HG03439 (cell line): ENCODE measurements at regions not wholly inside any gene's neighbourhood (a gene's known extent, or its start where the extent isn't known, plus 50 kb on each side); places are given as distances from the start of the nearest gene placed in this dataset.

Experiments
- ATAC-seq: cut with Tn5 transposase; IDR thresholded peaks from one replicate; pipeline ENCODE4 v1.9.1; 2021; ENCODE audit warnings: mild to moderate bottlenecking, moderate library complexity; ENCODE audit not compliant: unreplicated experiment

DNA sequence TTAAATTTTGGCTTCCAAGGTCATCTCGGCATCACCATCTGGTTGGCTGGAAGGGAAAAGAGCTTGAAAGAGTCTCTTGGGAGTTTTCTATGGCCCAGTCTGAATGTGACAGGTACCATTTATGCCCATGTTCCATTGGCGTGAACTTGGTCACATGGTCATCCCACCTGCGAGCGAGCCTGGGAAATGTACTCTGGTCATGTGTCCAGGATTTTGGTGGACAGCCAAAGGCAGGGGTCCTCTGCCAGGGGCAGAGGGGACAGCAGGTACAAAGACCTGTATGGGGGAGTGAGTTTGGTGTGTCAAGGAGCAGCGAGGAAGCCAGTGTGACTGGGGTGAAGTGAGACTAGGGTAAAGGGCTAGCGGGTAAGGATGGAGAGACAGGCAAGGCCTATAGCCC lies 112.6 kb downstream of the CDC5L start:
- no peak for ATAC-seq

DNA sequence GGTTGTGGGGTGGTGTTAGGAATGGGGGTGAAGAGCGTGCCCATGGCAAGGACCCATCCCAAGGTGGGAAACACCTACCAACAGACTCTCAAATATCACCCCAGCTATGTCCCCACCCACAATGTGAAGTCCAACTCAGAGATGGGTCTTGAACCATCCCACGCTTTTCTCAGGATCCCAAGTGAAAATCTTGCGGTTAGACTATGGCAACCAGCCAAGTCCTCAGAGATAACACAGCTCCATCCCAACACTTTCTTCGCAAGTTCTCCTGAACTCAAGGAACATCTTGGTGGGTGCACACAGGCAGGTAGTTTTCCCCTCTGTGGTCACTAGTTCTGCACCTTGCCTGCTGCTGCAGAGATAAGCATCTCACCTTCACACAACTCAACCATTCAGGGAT lies 116.0 kb downstream of the CDC5L start:
- no peak for ATAC-seq

DNA sequence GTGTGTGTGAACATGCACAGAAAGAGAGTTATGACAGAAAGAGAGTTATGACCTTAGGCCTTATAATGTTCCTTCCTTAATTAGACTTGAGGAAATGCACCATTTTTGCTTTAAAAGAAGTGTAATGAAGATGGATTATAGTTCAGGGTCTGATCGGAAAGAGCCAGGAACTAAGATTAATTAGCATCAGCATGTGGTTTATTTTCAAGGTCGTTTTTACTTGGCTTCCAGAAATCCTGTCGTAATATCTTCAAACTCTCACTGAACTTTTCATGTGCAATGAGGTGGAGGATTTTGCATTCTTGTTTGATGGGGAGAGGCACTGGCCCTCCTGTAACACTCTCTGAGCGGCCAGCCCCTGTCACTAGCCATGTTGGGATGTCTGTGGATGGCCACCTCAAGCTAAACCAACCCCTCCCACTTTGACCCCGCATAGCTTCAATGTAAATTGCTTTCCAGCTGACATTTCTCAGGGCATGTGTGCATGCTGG lies 116.8 kb downstream of the CDC5L start:
- ATAC-seq, result no peak

DNA sequence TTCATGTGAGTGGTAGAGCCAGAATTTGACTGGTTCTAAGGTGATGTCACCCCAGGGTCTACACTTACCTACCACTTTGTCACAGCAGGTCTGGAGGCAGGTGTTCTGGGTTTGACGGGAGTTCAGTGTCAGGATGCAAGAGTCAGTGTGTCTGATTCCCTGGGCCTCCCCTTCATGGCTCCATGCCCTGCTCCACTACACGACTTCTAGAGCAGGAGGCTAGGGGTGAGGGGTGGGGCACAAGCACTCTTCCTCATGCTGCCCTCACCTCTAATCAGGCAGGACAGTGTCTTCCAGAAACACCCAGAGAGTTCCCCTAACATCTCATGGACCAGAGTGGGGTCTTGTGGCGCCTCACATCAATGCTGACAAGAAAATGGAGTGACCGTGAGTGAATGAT lies 118.2 kb downstream of the CDC5L start:
- ATAC-seq, result no peak

DNA sequence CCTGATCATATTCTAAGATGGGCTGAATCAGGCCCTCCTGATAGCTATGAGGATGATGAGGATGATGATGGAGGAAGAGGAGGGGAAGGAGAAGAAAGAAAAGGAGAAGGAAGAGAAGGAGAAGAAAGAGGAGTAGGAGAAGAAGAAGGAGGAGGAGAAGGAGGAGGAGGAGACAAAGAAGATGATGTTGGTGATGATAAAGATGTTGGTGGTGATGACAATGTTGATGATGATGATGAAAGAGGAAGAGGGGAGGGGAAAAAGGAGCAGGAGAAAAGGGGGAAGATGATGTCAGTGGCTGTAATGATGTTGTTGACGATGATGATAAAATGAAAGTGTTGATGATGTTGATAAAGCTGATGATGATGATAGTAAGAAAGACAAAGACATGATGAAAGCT lies 119.5 kb downstream of the CDC5L start:
- no peak for ATAC-seq

DNA sequence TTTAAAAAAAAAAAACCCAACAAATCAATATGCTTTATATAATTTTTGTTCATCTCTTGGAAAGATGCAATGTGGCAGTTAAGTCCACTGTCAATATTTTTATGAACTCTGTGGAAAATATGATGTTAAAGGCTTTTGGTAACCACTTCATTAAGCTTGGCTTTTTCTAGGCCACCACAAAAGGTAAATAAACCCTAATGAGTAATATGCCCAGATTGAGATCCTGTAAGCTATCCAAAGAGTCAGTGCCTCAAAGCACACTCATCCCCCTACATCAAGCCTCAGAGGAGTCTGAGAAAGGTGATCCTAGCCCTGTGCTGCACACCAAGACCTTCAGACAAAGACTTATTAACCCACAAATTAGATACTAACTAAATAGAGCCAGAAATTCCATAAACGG lies 121.1 kb downstream of the CDC5L start:
- ATAC-seq, result no peak

DNA sequence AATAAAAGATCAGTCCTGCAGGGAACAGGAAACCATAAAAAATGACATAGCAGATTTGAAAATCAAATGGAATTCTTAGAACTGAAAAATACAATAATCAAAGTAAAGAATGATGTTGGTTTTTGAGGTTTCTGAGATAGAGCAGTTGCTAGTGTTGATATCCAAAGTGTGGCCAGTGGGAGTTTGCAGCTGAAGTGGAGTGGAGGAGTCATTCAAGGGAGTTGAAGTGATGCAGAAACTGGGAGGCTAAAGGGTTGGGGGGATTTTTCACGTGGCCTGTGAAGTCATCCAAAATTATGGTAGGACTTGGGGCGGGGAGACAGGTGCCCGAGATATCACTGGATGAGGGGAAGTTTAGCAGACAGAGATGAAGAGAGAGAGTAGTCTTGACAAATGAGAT lies 123.6 kb downstream of the CDC5L start:
- no peak for ATAC-seq

DNA sequence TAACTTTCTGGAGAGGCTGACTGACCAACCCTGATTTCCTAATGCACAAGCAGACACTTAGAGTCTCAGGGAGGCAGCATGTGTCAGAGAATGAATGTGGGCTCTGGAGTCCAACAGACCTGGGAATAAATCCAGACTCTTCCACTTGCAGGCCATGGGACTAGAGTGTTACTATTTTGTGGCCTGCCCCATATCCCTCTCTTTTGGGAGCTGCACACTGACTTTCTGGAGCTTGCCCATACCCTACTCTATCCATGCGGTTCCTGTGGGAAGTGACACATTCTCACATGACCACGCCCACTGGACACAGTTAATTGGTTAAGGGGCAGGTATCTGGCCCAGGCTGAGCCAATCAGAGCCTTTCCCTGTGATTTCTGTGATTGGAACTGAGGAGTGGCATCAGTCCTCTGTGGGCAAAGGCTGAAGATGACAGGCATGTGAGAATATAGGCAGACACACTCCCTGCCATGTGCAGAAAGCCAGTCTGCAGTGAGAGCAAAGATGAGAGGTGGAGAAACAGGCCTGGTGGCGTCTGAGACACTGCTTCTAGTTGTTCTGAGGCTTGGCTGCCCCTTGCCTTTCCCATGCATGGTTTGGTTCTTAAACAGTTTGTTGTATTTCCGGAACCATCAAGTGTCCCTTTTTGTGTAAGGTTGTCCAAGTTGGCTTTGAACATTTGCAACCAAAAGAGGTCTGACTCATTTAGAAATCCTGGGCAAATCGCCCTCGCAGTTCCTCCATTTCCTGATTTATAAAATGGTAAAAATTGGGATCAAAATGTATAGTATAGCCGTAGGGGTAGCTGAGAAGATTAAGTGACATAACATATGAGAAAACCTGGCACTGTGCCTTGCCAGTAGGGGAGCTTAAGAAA lies 125.6 kb downstream of the CDC5L start:
- ATAC-seq, result no peak

DNA sequence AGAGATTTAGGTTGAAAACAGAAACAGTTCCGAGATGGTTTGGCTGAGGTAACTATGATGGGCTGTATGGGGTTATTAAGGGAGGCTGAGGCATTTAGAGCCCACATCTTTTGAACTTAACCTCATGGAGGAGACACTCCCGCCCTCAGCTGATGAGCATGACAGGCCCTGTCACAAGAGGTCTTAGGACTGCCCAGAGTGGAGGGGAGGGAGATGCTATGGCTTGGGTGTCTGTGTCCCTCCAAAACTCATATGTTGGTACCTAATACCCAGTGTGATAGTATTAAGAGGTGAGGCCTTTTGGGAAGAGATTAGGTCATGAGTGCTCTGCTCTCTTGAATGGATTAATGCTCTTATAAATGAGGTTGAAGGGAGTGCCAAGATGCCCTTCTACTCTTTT lies 126.6 kb downstream of the CDC5L start:
- no peak for ATAC-seq

DNA sequence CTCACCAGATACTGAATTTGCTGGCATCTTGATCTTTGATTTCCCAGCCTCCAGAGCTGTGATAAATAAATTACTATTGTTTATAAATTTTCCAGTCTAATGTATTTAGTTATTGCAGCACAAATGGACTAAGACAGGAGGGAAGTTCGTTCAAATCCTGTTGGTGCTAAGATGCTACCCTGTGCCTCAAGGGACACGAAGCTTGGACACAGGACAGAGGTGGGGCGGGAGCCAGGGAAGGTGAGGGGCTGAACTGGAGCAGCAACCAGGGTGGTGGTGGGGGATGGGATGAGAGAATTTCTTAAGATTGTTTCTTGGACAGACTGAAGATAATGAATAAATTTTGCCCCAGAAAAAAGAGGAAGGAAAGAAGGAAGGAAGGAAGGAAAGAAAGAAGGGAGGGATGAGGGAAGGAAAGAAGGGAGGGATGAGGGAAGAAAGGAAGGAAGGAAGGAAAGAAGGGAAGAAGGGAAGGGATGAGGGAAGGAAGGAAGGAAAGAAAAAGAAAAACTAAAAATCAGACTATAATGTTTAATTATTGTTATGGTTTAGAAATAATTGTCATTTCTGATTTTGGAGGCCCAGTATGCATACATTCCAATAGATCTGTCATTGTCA lies 127.2 kb downstream of the CDC5L start:
- no peak for ATAC-seq

DNA sequence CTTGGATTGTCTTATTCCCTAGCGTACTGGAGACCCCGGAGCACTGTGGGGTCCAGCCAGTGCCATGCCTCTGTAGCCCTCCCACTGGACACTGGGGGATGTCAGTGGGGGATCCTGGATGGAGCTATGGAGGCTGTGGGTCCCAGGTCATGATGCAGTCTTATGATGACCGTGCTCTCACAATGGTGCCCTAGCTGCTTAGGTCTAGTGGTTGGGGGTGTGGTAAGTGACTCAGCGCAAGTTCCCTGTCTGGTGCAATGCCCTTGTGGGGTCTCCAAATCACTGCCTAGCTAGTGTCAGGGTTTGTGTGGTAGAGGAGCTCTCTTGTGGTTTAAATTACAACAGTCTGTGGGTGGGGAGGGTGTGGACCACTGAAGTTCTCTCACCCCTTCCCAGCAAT lies 135.4 kb downstream of the CDC5L start:
- no peak for ATAC-seq

DNA sequence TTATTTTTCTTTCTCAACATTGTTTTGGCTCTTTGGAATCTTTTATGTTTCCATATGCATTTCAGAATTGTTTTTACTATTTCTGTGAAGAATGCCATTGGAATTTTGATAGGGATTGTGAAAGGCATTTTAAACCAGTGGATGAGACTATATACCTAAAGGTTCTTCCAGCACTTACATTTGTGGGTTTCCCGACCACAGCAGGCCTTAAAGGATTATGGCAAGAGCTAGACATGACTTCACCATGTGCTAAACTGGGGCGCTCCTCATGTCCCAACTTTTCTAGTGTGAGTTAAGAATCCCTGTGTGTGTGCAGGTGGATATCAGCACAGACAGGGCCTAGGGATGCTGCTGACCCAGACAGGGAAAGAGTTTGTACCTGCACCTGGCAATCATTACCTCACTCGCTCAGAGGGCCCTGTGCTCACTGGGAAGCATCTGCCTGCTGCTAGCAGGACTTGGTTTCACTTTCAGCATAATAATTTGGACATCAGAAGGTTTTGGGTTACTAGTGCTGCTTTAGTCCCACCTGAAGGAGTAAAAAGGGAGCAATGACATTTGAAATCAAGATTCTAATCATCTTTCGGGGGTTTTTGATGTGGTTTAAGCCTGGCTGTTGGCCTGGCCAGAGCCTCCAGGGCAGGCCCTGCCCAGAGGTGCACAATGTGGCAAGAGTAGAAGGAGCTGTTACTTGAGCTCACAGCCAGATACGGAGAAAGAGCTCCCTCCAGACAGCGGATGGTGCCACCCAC lies 137.1 kb downstream of the CDC5L start:
- no peak for ATAC-seq

DNA sequence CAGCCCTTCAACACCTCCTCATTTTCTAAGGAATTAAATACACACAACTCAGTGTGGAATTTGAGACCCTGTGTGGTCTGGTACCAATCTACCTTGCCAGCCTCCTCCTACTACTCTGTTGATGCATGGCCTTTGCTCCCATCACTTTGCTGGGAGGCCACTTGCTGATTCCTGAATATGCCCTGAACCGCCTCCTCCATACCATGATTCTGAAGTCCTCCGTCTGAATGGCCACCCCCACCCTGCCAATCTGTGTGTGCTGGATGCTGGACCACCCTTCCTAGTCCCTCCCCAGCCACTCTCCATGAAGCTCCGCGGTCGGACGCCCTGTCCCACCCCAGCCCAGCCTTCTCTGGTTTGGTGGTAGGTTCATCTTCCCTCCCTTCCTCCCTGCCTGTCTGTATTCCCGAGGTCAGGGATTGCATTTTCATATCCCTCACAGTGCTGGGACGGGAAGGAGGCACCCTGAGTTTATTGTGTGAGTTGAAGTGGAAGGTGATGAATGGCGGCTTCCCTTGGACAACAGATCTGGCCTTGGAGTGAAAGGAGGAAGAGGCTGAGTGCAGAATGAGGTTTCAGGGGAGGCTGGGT lies 138.3 kb downstream of the CDC5L start:
- no peak for ATAC-seq

DNA sequence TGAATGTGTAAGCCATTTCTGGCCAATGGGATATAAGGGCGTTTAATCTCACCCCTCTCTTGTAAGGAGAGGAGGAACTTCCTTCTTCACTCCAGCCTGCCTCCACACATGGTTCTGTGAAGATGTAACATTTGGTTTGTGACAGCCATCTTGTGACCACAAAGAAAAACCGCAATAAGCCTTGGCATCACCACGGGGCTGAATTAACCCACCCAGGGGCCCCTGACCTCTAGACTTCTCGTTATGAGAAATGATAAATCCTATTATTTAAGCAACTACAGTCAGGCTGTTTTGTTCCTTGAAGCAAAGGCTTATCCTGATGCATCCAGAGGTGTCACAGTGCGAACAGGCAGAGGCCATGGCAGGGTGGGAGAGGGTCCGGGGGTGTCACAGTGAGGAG lies 139.7 kb downstream of the CDC5L start:
- ATAC-seq, result no peak

DNA sequence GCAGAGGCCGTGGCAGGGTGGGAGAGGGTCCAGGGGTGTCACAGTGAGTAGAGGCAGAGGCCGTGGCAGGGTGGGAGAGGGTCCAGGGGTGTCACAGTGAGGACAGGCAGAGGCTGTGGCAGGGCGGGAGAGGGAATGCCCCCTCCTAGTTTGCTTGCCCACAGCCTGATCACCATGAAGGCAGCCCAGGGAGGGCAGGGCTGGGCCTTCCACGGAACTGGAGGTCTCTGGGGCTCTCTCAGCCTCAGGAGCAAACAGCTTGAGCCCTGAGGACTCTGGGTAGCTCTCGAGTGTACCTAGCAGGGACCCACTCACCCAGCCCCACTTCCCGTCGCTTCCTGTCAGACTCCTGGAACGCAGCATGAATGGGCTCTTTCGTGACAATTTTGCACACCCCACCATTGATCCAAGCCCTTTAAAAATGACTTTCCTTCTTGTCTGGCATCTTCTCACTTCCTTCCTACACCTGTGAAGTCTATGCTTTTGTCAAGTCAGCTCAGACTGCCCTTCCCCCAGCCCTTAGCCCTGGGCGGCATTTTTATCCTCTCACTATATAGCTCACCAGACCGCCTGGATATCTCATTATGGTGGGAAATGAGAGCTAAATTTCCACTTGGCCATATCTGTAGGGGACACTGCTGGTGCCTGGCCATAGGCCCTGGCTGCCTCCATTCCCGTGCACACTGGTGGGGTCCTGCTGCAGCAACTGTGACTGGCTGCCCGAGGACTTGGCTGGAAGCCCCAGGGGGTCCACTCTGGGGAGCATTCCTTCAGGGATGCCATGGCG lies 140.3 kb downstream of the CDC5L start:
- no peak for ATAC-seq

DNA sequence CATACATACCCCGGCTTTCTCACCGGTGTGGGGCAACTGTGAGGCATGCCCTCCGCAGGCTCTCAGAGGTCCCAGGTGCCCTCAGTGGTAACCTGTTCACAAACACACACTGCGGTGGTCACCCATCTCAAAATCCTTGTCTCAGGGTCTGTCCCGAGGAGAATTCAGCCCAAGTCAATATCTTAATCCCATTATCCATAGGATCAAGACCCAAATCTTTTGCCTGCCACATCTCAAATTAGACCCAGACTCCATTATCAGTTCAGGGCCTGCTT lies 140.8 kb downstream of the CDC5L start:
- no peak for ATAC-seq

DNA sequence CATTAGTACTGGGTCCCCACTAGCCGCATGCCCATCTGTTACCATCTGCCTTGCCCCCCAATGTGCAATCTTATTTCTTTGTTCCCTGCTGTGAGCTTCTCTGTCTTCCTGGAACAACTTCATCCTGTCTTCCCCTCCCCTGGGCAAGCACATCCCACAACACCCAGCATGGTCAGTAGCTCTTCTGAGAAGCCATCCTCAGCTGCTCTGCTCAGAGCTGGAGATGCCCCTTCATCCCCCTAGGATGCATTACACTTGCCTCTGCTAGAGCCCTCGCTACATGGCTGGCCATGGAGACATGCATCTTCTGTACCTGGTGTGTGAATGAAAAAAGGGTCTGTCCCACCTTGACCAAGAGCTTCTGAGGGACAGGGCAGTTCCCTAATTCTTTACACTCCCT lies 141.2 kb downstream of the CDC5L start:
- ATAC-seq, result no peak

DNA sequence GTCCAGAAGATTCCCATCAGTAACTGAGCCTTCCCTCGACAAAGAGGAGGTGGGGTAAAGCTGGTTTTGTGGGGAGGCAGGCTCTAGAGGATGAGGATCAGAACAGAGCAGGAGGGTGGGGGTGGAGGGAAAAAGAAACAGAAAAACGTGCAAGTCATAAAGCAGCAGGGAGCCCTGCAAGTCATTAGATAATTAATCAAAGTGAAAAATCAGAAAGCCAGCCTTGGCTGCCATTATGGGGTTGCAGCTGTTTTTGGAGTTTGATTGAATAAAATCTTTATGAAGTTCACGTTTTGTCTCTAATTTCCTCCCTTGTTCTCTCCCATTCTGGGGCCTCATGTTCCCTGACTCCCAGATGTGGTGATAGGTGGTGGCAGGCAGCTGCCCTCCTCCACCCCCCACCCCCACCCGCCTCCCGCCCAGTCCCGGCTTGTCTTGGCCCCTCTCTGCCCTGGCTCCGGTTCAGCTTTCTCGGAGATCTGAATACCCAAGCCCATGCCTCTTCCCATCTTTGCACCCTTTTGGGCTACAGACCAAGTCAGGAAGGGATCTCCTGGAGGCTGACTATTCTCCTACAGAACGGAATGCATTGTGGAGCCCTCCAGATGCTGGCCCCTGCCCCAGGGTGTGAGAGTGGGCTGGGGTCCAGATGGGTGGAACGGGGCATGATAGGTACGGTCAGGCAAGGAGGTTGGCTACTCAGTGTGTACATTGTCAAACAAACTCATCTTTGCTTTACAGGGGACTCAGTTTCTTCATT lies 141.8 kb downstream of the CDC5L start:
- no peak for ATAC-seq

DNA sequence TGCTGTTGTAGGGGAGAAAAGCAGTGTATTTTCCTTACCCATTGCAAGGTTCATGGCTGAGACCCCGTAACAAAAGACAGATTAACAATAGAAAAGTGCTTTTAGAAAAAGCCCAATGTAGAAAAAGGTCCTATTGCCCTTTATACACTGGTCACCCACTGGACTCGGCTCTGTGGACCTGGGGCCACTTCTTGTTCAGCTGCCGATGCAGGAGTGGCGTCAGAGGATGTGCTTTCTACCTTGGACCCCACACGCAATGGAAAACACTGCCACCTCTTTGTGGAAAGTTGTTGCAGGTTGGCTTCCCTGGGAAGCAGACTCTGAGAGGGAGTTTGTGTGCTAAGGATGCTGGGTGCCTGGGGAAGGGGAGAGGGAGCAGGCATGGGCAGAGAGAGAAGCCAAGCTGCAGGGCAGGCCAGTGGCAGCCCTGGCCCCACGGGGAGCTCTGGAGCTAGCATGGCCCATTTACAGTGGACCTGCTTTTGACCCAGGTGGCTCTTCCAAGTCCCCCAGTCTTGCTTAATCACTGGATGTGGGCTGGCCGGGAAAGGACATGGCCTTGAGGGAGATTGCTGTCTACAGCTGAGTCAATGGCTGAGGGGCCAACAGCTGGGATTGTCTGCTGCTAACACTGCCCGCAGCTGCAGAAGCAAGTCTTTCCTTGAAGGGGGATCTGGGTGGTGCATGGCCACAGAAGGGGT lies 142.9 kb downstream of the CDC5L start:
- ATAC-seq, result no peak

DNA sequence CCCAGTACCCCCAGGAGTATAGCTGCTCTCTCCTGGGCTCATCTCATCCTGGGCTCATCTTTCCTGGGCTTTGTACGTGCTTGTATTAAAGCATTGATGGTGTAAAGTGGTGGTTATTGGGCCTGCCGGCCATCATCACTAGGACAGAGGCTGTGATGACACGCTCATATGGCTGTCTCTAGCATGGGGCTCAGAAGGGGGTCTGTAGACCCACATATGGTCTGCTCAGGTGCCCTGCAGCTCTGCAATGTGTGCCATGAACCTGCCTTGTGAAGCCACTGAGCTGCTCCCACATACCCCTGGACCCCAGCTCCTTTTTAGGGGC lies 143.4 kb downstream of the CDC5L start:
- no peak for ATAC-seq
